K562 (cell line): ENCODE measurements at regions not wholly inside any gene's neighbourhood (a gene's known extent, or its start where the extent isn't known, plus 50 kb on each side); places are given as distances from the start of the nearest gene placed in this dataset.

Source experiments
- ATF6 ChIP-seq: sonication (generic); formaldehyde crosslinking; IDR thresholded peaks from 2 replicates; pipeline ENCODE4 v1.4.0; 2020; ENCODE audit warnings: mild to moderate bottlenecking, missing genetic modification reagents
- CAMTA2 ChIP-seq: fragments of 250-450 bp; sonication (Bioruptor Pico); conservative IDR thresholded peaks from 2 replicates; pipeline ENCODE4 v1.5.1; 2022
- CHD1 ChIP-seq: fragments of 200-600 bp; sonication (generic); IDR thresholded peaks from one replicate; pipeline ENCODE4 v1.6.1; 2012; ENCODE audit warnings: mild to moderate bottlenecking, moderate library complexity, low read length, inconsistent platforms
- CTCF ChIP-seq, 3 experiments: IDR thresholded peaks in 2 of 3; conservative IDR thresholded peaks in 1 of 3; 2 replicates each; pipeline ENCODE4 v1.5.1; 2011 to 2012; ENCODE audit warnings: low read length in 3 of 3, mild to moderate bottlenecking in 3 of 3, control low read depth in 2 of 3, improper control_type of control experiment in 1 of 3, inconsistent platforms in 1 of 3, low read depth in 1 of 3, mixed read lengths in 1 of 3, moderate library complexity in 1 of 3; ENCODE audit not compliant: insufficient read depth in 2 of 3
- FOXK1 ChIP-seq: sonication (generic); formaldehyde crosslinking; IDR thresholded peaks from 2 replicates; pipeline ENCODE4 v1.8.0; 2022; ENCODE audit warnings: missing genetic modification reagents, mild to moderate bottlenecking, borderline replicate concordance
- GTF2A2 ChIP-seq: IDR thresholded peaks from 2 replicates; pipeline ENCODE4 v1.6.1; 2016; ENCODE audit warnings: mild to moderate bottlenecking, missing genetic modification characterization, missing compliant biosample characterization
- JUNB ChIP-seq: fragments of 450-650 bp; formaldehyde crosslinking; conservative IDR thresholded peaks from 2 replicates; pipeline ENCODE4 v1.4.0; 2020; ENCODE audit warnings: mild to moderate bottlenecking
- MAFG ChIP-seq: fragments of 450-650 bp; conservative IDR thresholded peaks from 2 replicates; pipeline ENCODE4 v1.6.1; 2016; ENCODE audit warnings: missing genetic modification characterization, missing compliant biosample characterization
- POLR2A ChIP-seq: fragments of 450-650 bp; conservative IDR thresholded peaks from 2 replicates; pipeline ENCODE4 v1.6.1; 2016
- POLR2AphosphoS5 ChIP-seq: IDR thresholded peaks from 2 replicates; pipeline ENCODE4 v1.6.1; 2011; ENCODE audit warnings: mild to moderate bottlenecking, low read depth, low read length, moderate library complexity; ENCODE audit not compliant: control insufficient read depth, insufficient read depth
- RNF2 ChIP-seq: sonication (generic); IDR thresholded peaks from 2 replicates; pipeline ENCODE4 v1.6.1; 2016
- TFAP4 ChIP-seq: sonication (generic); formaldehyde crosslinking; IDR thresholded peaks from 2 replicates; pipeline ENCODE4 v1.8.0; 2022; ENCODE audit warnings: missing genetic modification reagents, mild to moderate bottlenecking, moderate library complexity, borderline replicate concordance
- THRA ChIP-seq: fragments of 450-650 bp; IDR thresholded peaks from 2 replicates; pipeline ENCODE4 v1.6.1; 2017; ENCODE audit warnings: mild to moderate bottlenecking, moderate library complexity
- ZBTB49 ChIP-seq: sonication (generic); formaldehyde crosslinking; IDR thresholded peaks from 2 replicates; pipeline ENCODE4 v1.8.0; 2022; ENCODE audit warnings: missing genetic modification reagents, mild to moderate bottlenecking, borderline replicate concordance

- TF ChIP-seq POLR2AphosphoS5 = no peak
- TF ChIP-seq MAFG (tag) = no peak
- TF ChIP-seq CHD1 = no peak
- TF ChIP-seq JUNB = no peak
- TF ChIP-seq POLR2A = no peak
- no peak for TF ChIP-seq ATF6 (CRISPR knock-in tag)
- no peak for TF ChIP-seq GTF2A2 (tag)
- no peak for TF ChIP-seq ZBTB49 (CRISPR knock-in tag)
- TF ChIP-seq RNF2 = no peak
- TF ChIP-seq CAMTA2 (CRISPR knock-in tag) = no peak
- no peak for TF ChIP-seq THRA
- no peak for TF ChIP-seq TFAP4 (CRISPR knock-in tag)
- no peak for TF ChIP-seq CTCF (IDR thresholded peaks at IDR 0.05 in 2 of 3, conservative IDR thresholded peaks at IDR 0.05 in 1 of 3; ENCODE audit: insufficient read depth in 2 of 3, low read depth in 1 of 3, low read length in 3 of 3)
- TF ChIP-seq FOXK1 = no peak
Observed at GRCh38 chr12:76246611-76247010, 101.6 kb downstream of the BBS10 start.
